ENCODE measurements at regions not wholly inside any gene's neighbourhood (a gene's known extent, or its start where the extent isn't known, plus 50 kb on each side); places are given as distances from the start of the nearest gene placed in this dataset.

DNA sequence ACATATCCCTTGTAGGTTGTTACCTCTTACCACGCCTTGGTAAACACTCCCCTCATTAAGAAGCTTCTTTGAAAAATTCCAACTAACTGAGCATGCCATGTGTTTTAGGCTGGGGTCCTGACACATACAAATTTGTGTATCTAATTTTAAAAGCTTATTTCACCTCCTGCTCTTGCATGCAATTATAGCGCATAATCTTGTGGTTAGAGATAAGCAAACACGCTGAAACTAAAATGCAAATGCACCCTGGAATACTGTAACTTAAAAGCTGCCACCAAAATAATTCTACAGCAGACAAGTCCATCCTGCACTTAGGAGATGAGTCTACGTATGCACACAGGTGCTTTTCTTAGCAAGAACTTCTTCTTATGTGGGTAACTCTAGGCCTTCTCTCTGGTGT lies 990.2 kb downstream of the TSN start:
- TF ChIP-seq CTCF (conservative IDR thresholded peaks at IDR 0.05) (no peak), EZH2 (IDR thresholded peaks at IDR 0.05; ENCODE audit: low read depth) (no peak)

All from PC-9 (cell line).